ENCODE measurements at regions not wholly inside any gene's neighbourhood (a gene's known extent, or its start where the extent isn't known, plus 50 kb on each side); places are given as distances from the start of the nearest gene placed in this dataset.

- TF ChIP-seq PAX5 (IDR thresholded peaks at IDR 0.05; ENCODE audit: insufficient read depth, low read length, severe bottlenecking) (no peak), POLR2A (IDR thresholded peaks at IDR 0.05; ENCODE audit: low read depth, low read length) (no peak), TAF1 (IDR thresholded peaks at IDR 0.05; ENCODE audit: low read depth, low read length) (no peak), POLR2AphosphoS5 (IDR thresholded peaks at IDR 0.05; ENCODE audit: low read depth, low read length) (no peak)
These were observed 984.1 kb upstream of the GBE1 start for GRCh38 chr3:82745544-82745943.

Measured in GM12891 (cell line).